Muscle of back (tissue), 3 donors: ENCODE measurements at regions not wholly inside any gene's neighbourhood (a gene's known extent, or its start where the extent isn't known, plus 50 kb on each side); places are given as distances from the start of the nearest gene placed in this dataset.

ENCODE experiments used
- DNase-seq, 3 donors: peaks; one replicate each; pipeline versions ENCODE4 v3.0.0 to v3.0.0-alpha.2; 2013

DNA sequence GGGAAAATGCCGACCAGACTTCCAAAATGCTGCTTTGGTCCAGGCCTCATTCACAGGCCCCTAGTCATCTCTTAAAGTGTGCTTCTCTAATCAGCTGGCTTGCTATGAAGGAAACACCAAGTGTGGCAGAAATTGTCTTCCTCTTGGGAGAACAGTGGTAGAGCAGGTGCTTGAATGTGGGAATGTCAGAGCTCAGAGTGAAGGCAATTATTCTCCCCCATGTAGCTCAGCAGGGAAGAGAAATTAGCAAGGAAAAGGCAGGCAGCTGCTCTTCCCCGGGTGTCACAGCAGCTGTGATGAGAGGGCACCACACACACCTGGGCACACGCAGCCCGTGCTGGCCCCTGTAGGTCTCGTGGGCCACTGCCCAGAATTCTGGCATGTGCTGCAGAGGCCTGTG, 358.5 kb downstream of the WDR72 start:
- no peak for DNase-seq

DNA sequence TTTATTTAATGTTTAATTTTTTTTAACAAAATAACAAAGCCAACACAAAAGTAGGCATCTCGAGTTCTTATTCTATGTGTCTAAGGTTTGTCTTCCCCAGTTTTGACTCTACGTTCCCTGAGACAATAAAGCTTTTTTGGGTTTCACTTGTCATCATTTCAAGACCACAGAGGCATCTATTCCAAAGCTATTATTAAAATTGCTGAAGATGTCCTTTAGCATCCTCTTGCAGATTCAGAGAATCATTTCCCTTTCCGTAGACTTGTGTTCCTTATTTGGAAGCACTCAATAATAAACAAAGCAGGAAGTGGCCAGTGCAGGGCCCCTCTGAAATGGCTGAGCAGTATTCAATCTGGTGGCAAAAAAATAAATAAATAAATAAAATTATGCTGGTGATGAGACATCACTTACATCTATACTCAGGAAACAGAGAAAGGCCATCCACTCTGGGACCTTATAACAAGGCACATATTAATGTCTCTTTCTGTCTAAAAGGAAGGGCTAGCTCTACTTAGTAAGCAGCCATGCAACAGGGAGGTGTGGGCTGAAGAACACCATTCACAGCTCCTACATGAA, 362.3 kb downstream of the WDR72 start:
- DNase-seq, result peak in 1 of 3 donors; percentile 5

DNA sequence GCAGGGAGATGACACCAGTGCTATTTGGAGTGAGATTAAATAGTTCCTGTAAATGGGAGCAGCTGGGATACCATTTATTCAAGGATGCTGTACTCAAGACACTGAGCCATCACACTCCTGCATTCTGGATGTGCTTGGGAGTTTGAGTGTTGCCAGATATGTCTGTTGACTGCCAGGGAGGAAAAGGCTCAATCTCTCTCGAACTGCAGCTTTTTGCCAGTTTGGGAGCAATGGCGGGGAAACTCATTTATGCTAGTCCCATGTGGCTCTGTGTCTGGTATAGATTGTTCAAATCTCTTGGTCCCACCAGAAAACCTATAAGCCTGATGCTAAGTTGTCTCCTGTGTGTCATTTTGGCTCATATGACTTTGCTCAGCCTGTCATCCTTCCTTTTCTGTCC, 363.6 kb downstream of the WDR72 start:
- DNase-seq, result peak in 1 of 3 donors; percentile 2

DNA sequence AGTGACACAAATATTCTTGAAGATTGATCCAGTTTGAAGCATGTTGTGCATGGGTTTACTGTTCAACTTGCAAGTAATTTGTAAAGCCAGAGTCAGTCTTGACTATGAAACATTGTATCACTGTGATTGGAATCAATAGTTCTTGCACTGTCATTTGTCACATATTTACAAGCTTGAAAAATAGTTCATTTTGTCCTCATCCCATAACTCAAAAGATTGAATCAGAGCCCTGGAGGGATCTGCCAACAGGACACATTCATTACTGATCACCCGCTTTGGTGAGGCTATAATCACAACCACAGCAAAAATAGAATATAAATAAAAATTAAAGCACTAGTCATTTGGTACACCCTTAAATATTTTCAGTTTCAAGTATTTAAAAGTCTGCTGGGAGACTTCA, 368.9 kb downstream of the WDR72 start:
- DNase-seq, result no peak

DNA sequence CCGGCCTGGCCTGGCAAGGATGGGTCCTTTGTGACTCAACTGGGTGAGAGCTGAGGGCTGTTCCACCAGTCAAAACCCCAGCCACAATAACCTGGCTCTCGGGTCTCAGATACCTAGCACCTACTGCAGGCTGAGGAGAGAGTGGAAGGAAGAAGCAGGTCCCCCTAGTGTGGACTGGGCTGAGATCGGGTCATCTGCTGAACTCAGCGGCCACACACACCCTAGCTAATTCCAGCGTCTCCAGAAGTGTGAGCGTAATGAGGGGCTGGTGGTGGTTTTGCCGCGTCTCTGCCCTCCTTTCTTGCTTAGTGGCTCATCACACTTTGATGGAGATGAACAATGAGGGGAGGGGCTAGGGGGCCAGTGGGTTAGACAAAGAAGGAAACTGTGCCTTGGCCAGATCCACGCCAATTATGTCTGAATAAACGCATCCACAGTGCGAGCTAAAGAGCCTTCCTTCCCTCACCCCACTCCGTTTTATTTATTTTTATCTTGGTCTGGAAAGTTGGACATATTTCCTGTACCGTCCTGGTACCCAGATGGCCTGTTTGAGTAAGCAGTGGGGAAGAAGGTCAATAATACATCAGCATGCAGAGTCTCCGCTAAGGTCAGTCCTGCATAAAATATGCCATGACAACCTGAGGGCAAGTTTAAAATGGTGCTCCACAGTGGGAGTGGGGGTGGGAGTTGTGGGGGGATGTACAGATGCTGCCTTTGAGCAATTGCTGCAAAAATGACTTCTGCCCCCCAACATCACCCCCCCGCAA, 370.0 kb downstream of the WDR72 start:
- DNase-seq, result no peak

DNA sequence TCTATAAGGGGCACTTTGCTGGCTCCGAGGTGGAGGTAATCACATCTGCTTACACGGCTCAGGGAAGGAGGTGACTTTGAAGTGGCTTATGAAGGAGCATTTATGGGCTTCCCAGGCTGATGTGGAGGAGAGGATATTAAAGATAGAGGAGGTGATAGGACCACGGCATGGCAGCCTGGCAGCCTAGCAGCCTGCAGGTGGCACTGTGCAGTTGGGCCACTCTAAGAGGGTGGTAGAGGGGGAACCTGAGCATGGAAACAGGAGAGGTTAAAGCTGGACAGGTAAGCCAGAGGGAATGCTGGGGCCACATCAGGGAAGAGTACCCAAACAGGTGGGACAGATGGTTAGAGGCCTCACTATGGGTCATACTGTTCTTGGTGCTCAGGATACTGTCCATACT, 375.0 kb downstream of the WDR72 start:
- DNase-seq, result no peak

DNA sequence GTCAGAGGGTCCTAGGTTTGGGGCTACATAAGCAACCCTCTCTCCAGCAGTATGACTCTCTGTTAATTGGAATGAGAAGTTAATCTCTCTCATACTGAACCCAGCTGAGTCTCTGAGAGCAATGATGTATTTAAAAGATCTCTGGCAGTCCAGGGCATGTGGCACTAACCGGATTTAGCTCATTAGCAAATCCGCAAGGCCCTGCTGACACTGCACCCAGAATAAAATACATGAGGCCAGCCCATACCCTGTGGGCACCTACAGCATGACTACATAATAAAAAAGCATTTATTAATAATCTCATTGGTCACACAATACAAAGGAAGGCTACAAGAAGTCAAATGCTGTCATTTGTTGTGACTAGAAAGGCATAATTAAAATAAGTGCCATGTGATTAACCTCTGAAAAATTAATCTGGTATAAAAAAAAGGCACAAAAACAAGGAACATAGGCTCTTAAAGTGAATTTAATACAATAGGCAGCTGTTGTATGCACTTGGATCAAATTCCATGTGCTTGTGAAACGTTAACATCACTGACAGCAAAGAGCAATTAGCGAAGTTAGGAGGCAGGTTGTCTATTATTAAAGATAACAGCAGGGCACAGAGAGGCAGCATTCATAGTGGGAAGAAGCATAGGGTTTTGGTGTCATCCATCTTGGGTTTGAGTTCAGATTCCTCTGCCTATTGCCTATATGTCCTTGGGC, 381.2 kb downstream of the WDR72 start:
- no peak for DNase-seq

DNA sequence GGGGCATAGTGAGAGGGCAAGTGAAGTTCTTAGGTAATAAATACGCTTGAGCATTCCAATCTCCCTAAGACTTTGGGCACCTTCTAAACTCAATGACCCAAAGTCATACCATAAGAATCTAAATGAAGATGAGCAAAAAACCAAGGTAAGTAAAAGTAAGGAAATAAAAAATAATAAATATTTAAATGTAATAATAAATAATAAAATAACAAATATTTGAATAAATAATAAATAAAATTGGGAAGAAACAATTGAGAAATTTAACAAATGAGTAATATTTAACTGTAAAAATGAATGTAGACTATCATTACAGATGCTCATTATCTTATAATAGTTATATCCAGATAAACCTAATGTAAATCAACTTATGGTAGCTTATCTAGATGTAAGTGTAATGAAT, 391.7 kb downstream of the WDR72 start:
- no peak for DNase-seq

DNA sequence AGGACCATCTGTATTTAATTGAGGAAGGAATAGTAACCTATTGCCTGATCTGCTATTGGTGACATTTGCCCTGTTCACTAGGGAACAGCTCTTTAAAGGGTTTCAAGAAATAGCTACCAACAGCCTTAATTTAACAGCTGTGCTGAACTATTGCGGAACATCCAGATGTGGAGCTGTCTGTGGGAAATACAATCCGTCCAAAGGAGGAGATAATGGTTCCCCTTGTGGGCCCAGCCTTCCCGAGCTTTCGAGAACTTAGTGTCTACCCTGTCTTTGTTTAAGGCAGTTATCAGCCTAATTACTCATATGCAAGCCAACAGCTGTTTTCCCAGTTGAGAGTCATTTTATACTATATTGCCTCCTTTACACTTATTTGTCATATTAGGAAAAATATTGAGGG, 398.6 kb downstream of the WDR72 start:
- peak; percentile 9 to 66 (median 21) for DNase-seq

DNA sequence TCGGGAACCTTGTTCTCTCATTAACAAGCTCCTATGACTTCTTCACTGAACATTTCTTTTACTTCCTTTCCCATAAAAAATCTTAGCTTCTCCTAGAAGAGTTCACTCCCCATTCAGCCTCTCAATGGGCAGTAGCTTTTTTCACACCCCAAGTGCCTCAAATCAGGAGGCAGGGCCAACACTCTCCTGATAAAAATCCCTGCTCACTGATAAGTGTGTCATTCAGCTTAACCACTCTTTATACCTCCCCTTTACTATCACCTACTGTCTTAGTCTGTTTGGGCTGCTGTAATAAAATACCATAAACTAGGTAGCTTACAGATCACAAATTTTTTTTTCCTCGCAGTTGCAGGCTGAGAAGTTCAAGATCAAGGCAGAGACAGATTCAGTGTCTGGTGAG, 400.4 kb downstream of the WDR72 start:
- DNase-seq, result no peak

DNA sequence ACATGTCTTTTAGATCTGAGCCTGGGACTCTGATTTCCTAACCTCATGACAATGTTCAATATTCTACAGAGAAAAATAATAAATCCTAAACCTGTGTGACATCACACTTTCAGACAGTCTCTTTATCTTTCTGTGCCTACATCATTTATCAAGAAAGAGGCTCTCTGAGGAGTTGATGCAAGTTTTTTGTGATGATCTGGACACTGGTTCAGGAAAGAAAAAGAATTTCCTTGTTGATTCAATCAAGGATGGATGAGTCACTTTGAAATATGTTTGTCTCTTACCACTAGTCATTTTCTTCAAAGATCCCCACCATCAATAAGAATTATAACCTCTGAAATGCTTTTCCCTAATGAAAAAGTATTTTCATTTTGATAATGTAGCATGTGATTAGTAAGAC, 404.6 kb downstream of the WDR72 start:
- no peak for DNase-seq

DNA sequence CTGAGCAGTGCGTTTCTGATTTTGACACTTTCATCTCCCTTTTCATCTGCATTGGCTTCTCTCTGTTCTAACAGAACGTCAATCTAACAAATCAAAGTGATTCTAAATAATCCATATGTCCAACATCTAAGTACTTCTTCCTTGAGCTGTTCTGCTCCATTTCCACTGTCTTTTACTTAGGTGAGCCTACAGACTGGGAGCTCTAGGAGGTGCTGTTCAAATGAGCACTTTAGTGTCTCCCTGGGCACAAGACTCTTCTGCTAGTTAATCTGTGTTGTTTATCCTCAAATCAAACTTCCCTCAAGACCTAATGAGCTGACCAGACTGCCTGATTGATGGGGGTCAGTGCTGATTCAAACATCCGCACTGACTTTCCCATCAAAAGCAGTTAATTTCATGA, 408.1 kb downstream of the WDR72 start:
- no peak for DNase-seq

DNA sequence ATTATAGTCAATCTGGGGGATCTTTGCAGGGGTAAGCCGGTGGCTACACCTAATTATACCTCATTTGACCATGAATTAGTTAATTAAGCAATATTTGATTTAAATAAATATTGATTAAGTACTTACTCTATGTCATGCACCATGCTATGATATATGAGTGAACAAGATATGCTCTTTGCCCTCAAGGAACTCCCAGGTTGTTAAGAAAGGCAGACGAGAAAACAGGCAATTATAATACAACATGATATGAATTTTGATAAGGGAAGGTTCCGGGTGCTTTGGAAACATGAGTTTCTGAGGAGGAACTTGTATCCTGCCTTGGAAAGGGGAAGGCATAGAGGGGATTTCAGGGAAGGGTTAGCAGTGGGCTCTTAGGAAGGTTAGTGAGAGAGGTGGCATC, 412.9 kb downstream of the WDR72 start:
- DNase-seq, result no peak

DNA sequence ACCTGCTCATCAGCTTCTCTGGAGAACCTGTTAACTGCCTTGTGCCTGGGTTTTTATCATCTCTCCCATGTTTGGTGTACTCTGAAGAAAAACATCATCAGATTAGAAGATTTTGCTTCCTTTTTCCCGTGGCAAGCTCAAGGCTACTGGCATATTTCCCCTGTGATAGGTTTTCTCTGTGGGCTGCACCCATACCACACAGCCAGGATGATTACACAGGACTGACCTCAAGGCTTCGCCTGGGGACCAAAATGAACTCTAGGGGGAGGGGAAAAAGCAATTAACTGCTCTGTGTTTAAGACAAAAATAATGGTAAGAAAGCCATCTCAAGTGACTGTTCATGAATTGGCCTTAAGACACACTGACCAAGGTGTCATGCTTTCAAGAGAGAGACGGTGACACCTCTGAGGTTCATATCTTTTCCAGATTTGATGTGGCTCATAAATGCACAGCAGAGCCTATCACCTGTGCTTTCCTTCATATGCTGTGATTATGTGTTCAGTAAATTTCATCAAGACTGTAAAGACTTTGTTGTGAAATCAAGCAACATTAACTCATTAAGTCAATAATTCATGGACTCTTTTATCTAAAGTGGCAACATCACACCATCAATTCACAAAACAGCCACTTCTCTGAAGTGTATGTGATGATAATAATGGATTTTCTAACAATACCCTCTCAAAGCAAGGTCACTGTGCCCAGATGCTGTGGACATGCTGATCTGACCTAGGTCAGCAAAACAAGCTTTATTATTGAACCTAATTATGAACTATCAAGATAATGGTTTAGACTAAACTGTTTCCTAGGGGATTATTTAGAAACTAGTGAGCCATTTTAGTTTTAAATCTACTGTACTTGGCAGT, 427.9 kb downstream of the WDR72 start:
- DNase-seq, result no peak

DNA sequence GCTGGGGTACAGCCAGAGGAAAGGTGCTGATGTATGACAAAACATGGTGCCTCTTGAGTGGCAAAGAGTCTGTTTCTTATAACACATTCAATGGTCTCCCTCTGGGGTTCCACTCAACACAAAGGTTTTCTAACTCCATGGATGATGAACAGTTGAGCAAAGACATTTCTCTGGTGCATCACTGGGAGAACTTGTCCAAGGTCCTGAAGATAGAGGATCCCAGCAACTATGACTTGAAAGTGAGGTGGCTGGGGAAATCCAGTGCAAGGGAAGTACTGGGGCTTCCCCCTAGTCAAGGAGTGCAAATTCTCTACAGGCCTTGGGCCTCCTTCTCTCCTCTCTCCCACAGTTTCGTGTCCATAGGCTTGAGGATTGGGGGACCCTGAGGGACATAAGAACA, 431.1 kb downstream of the WDR72 start:
- DNase-seq, result no peak

DNA sequence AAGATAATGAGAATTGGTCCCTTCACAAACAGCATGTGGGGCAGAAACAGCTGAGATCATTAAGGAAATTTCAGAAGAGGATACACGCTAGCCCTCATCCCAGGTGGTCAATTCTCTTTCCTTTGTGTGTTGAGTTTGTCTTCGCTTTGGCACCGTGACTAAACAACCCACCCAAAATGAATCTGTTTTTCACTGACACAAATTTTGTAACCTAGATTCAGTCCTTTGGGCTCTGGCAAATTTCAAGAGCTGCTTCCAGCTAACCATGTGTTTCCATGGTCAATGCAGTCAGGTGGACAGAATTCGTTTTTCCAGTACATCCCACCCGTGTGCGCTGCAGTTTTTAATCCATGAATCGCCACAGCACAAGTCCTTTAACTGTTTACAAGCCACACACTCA, 435.4 kb downstream of the WDR72 start:
- peak in 1 of 3 donors; percentile 1 for DNase-seq

DNA sequence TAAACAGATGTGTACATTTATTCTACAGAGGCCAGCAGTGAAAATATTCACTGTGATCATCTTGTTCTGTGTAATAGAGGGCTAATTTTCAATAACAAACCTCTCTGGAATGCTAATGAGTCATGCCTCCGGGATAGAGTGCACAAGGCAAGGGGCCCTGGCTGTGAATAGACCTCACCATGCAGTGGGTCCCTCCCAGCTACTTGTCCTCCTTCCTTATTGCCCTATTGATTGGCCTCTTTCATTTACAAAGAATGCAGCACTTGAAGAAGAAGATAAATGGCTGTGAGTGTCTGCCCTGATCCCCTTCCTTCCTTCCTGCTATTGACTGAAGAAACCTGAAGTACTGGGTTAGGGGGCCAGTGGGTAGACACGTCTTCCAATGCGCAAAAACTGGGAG, 436.3 kb downstream of the WDR72 start:
- DNase-seq, result no peak

DNA sequence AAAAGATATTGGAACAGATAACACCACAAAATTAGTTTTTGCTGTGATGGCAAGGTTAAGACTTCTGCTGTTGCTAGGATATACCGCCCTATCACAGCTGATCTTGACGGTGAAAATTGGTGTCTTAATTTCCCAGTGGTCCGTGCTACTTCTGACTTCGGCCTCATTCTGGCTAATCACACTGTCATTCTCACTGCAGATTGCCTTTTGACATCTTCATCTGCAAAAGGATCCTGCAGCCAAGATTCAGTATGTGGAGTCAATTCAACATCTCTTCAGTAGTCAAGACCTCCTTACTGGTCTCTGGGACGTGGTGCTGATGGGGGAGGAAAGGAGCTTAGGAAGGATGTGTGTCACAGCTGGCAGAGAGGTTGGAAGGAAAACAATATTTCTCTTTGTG, 438.6 kb downstream of the WDR72 start:
- no peak for DNase-seq

DNA sequence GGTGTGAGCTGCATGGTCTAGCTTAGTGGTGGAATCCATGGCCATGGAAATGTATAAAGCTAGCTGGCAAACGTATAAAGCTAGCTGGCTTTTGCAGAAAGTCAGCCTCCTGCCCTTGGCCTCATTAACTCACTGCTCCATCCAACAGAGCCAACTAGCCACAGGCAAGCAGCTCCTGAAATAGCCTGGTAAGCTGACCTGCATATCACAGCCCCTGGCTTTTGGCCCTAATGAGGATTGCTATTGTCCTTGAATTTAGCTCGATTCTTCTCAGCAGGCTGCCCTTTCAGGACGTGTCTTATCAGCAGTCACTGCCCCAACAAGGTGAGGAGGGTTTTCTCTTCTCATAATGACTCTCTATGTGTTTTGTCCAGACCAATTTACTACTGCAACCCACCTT, 446.8 kb downstream of the WDR72 start:
- no peak for DNase-seq

DNA sequence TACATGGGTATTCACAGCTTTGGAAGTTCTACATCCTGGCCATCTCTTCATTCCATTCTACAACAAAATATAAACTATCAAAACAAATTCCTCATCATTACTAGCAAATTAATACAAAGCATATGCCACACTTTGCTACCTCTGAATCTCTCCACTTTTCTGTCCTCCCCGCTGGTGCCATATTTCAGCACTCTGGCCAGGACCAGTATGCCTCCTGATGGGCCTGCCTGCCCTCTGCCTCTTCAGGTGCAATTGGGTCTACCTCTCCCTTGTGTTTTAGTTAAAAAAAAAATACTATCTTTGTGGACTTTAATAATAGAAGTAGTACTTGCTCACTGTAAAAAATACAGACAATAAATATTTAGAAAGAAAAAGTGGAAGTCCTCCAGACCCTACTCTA, 448.8 kb downstream of the WDR72 start:
- no peak for DNase-seq

DNA sequence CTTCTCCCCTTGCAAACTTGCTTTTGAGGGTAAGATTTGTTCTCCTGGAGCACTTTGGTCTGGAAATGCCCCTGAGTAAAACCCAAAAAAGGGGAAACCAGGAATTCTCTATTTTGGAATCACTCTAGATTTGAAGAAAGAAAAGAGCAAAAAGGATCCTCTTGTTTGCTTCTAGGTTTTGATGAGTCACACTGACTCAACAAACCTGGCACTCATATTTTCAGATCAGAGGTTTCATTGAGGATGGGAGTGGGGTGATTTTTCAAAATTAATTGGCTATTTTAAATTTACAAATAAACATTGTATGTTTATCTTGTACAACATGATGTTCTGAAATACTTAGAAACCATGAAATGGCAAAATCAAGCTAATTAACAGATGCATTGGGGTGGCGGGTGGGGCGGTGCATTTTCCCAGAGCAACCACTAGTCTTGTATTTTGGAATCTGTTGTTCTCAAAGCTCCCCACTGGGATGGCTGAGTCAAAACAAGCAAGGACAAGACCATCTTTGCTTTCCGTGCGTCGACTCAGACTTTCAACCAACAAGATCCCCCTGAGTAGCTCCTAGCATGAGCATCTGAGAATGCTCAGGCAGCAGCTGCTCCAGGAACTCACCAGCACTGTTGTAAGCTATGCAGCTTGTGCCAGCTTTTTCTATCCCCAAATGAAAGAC, 451.4 kb downstream of the WDR72 start:
- DNase-seq, result no peak

DNA sequence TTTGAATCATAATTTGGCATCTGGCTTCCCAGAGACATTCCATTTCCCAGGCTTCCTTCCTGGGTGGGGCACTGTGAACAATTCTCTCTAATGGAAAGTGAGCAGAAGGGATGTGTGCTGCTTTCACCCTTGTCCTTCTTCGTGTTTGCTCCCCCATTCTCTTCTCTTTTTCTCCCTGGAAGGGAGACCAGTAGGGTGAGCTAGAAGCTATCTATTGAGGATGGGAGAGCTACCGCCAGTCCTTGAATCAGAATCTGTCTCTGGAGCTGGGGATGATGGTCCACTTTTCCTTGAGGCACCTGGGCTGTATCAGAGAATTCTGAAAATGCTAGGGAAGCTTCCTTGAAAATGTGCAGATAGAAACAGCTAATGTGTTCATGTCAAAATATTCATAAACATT, 453.9 kb downstream of the WDR72 start:
- DNase-seq, result no peak
